Neural progenitor cell (in vitro differentiated cells): ENCODE measurements at regions not wholly inside any gene's neighbourhood (a gene's known extent, or its start where the extent isn't known, plus 50 kb on each side); places are given as distances from the start of the nearest gene placed in this dataset.

Experiments used
- DNase-seq: peaks from one replicate; pipeline ENCODE4 v3.0.0-alpha.2; 2016; ENCODE audit warnings: low spot score
- H2AFZ ChIP-seq: fragments of 200-600 bp; sonication (generic); replicated peaks from 2 replicates; pipeline ENCODE4 v1.6.1; 2016; ENCODE audit warnings: antibody characterized with exemption
- H3F3A ChIP-seq: fragments of 200-600 bp; sonication (generic); 2 replicates; pipeline ENCODE4 v1.6.1; 2016; ENCODE audit warnings: antibody characterized with exemption, low read depth
- H3K27ac ChIP-seq: fragments of 200-600 bp; sonication (generic); 2 replicates; pipeline ENCODE4 v1.5.1; 2016; ENCODE audit warnings: mild to moderate bottlenecking
- H3K27me3 ChIP-seq: fragments of 200-600 bp; sonication (generic); 2 replicates; pipeline ENCODE4 v1.6.1; 2016; ENCODE audit warnings: mild to moderate bottlenecking, moderate library complexity
- H3K36me3 ChIP-seq: fragments of 200-600 bp; sonication (generic); 2 replicates; pipeline ENCODE4 v1.5.1; 2016
- H3K4me1 ChIP-seq: fragments of 200-600 bp; sonication (generic); 2 replicates; pipeline ENCODE4 v1.6.1; 2016; ENCODE audit warnings: mixed run types
- H3K4me2 ChIP-seq: fragments of 200-600 bp; sonication (generic); 2 replicates; pipeline ENCODE4 v1.6.1; 2016
- H3K4me3 ChIP-seq: fragments of 200-600 bp; sonication (generic); 2 replicates; pipeline ENCODE4 v1.5.1; 2016
- H3K79me2 ChIP-seq: fragments of 200-600 bp; sonication (generic); 2 replicates; pipeline ENCODE4 v1.6.1; 2016; ENCODE audit warnings: low read depth
- H3K9ac ChIP-seq: fragments of 200-600 bp; sonication (generic); 2 replicates; pipeline ENCODE4 v1.6.1; 2016
- H3K9me3 ChIP-seq: fragments of 200-600 bp; sonication (generic); 2 replicates; pipeline ENCODE4 v1.5.1; 2016; ENCODE audit warnings: low read depth
- H4K20me1 ChIP-seq: fragments of 200-600 bp; sonication (generic); 2 replicates; pipeline ENCODE4 v1.6.1; 2016; ENCODE audit warnings: low read depth
- H3K27ac Mint-ChIP-seq: 3 replicates; pipeline ENCODE4 v1.8.0; 2021; ENCODE audit warnings: mixed read lengths
- H3K27me3 Mint-ChIP-seq: 2 replicates; pipeline ENCODE4 v1.8.0; 2022; ENCODE audit warnings: low read depth, mild to moderate bottlenecking, inconsistent platforms, moderate library complexity, mixed read lengths; ENCODE audit not compliant: insufficient read depth
- H3K36me3 Mint-ChIP-seq: 3 replicates; pipeline ENCODE4 v1.8.0; 2021; ENCODE audit warnings: mixed read lengths
- H3K4me1 Mint-ChIP-seq: 3 replicates; pipeline ENCODE4 v1.8.0; 2021; ENCODE audit warnings: mixed read lengths
- H3K4me3 Mint-ChIP-seq: 3 replicates; pipeline ENCODE4 v1.8.0; 2021; ENCODE audit warnings: mild to moderate bottlenecking, moderate library complexity, mixed read lengths
- H3K9me3 Mint-ChIP-seq: 3 replicates; pipeline ENCODE4 v1.8.0; 2020; ENCODE audit warnings: mixed read lengths
- EZH2 ChIP-seq: fragments of 200-600 bp; sonication (generic); IDR thresholded peaks from 2 replicates; pipeline ENCODE4 v1.6.1; 2017; ENCODE audit warnings: antibody characterized with exemption, mild to moderate bottlenecking, moderate library complexity
- EZH2phosphoT487 ChIP-seq: fragments of 200-600 bp; sonication (generic); IDR thresholded peaks from 2 replicates; pipeline ENCODE4 v1.6.1; 2017; ENCODE audit warnings: antibody characterized with exemption
- TF ChIP-seq, protein P1 (sequence below): fragments of 200-600 bp; sonication (generic); IDR thresholded peaks from 2 replicates; pipeline ENCODE4 v1.5.1; 2017; ENCODE audit warnings: antibody characterized with exemption, mild to moderate bottlenecking

DNA sequence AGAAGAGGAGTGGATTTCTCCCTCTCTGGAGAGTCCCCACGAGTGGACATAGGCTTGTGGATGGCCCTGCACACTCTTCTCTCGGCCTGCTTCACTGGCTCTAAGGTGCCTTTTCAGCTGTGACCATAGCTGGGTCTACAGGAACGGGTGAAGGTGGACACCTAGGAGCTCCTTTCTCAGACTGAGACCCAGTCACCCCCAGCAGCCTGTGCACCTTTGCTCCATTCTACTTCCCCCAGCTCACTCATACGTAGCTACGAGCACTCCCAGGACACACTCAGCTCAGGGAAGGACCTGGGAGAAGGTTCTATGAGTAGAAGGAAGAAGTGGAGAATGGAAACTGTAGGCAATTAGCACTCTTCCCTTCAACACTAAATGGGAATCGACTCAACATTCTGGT is 272.0 kb upstream of the KLF6 start:
- no peak overlapping the region for H3K4me3 ChIP-seq
- no peaks in the 10 kb centered on the region for H3K4me1 ChIP-seq
- Mint-ChIP-seq H3K4me3 (no peak overlapping the region), H3K27me3 (no peaks in the 10 kb centered on the region), H3K27ac (no peak overlapping the region), H3K36me3 (no peaks in the 10 kb centered on the region), H3K9me3 (peaks cover 2% of the 10 kb centered on the region), H3K4me1 (no peaks in the 10 kb centered on the region)
- no peaks in the 10 kb centered on the region for H3K9me3 ChIP-seq
- TF ChIP-seq, protein P1, sequence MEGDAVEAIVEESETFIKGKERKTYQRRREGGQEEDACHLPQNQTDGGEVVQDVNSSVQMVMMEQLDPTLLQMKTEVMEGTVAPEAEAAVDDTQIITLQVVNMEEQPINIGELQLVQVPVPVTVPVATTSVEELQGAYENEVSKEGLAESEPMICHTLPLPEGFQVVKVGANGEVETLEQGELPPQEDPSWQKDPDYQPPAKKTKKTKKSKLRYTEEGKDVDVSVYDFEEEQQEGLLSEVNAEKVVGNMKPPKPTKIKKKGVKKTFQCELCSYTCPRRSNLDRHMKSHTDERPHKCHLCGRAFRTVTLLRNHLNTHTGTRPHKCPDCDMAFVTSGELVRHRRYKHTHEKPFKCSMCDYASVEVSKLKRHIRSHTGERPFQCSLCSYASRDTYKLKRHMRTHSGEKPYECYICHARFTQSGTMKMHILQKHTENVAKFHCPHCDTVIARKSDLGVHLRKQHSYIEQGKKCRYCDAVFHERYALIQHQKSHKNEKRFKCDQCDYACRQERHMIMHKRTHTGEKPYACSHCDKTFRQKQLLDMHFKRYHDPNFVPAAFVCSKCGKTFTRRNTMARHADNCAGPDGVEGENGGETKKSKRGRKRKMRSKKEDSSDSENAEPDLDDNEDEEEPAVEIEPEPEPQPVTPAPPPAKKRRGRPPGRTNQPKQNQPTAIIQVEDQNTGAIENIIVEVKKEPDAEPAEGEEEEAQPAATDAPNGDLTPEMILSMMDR: no peak
- TF ChIP-seq EZH2 (no peak), EZH2phosphoT487 (no peak)
- H4K20me1 ChIP-seq: no peaks in the 10 kb centered on the region
- no peaks in the 10 kb centered on the region for H3K36me3 ChIP-seq
- H2AFZ ChIP-seq: no peak overlapping the region
- H3K4me2 ChIP-seq: no peak overlapping the region
- no peaks in the 10 kb centered on the region for H3K27me3 ChIP-seq
- no peak overlapping the region for H3K9ac ChIP-seq
- H3K79me2 ChIP-seq: no peaks in the 10 kb centered on the region
- H3K27ac ChIP-seq: no peak overlapping the region
- no peaks in the 10 kb centered on the region for H3F3A ChIP-seq
- no peak for DNase-seq

DNA sequence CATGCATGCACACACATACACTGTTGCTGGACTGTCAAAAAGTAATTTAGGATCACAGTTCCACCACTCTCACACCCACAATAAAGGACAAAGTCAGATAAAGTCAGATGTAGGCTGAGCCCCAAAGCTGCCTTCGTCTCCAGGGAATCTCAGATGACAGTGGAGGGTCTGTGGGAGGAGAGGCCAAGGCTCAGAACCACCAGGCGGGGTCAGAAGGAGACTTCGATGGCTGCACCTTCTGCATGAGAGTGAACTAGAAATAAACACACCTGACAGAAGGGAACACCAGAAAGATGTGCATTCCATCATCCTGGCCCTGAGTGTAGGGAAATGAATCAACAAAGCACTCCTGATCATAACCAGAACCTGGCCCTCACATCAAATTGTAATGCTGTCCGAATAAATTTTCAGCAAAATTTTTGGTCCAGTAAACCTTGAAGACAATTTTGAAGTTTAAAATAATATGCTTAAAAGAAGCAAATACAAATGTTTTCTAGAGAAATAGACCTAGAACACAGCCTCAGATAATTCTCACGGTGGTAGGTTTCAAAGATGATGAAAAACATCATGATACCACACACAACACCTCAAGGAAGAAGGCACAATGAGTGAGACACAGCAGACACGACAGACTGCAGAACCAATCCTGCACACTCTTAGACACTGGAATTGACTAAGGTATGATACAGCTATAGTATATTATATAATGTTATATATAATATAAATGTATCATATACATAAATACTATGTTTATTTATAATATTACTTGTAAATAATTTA is 269.8 kb upstream of the KLF6 start:
- no peak overlapping the region for H3K27ac Mint-ChIP-seq
- Histone ChIP-seq H3F3A (no peaks in the 10 kb centered on the region), H3K27ac (no peak overlapping the region), H3K4me1 (no peaks in the 10 kb centered on the region), H3K9me3 (no peaks in the 10 kb centered on the region), H3K27me3 (no peaks in the 10 kb centered on the region), H3K4me3 (no peak overlapping the region), H3K4me2 (no peak overlapping the region), H4K20me1 (no peaks in the 10 kb centered on the region), H3K36me3 (no peaks in the 10 kb centered on the region), H3K79me2 (no peaks in the 10 kb centered on the region), H3K9ac (no peak overlapping the region), H2AFZ (no peak overlapping the region)
- peaks cover 2% of the 10 kb centered on the region for H3K9me3 Mint-ChIP-seq
- no peak overlapping the region for H3K4me3 Mint-ChIP-seq
- H3K27me3 Mint-ChIP-seq: peaks cover 3% of the 10 kb centered on the region
- H3K36me3 Mint-ChIP-seq: no peaks in the 10 kb centered on the region
- TF ChIP-seq, protein P1: no peak
- TF ChIP-seq EZH2phosphoT487 (no peak), EZH2 (no peak)
- no peaks in the 10 kb centered on the region for H3K4me1 Mint-ChIP-seq
- DNase-seq: no peak

DNA sequence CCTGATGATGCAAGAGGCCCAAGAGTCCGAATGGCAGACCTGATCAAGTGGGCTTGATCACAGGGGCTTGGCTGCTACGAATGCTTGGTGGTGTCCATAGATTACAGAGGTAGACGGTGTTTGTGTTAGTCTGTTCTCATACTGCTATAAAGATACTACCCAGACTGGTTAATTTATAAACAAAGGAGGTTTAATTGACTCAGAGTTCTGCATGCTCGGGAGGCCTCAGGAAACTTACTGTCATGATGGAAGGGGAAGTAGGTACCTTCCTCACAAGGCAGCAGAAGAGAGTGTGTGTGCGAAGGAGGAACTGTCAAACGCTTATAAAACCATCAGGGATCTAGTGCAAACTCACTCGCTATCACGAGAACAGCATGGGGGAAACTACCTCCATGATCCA is 268.9 kb upstream of the KLF6 start:
- Mint-ChIP-seq H3K9me3 (peaks cover 2% of the 10 kb centered on the region), H3K27me3 (peaks cover 3% of the 10 kb centered on the region), H3K4me3 (no peak overlapping the region), H3K27ac (no peak overlapping the region), H3K36me3 (no peaks in the 10 kb centered on the region), H3K4me1 (peaks cover 2% of the 10 kb centered on the region)
- H3K9me3 ChIP-seq: no peaks in the 10 kb centered on the region
- no peak overlapping the region for H3K4me2 ChIP-seq
- H3K27ac ChIP-seq: no peak overlapping the region
- no peaks in the 10 kb centered on the region for H4K20me1 ChIP-seq
- H3K4me3 ChIP-seq: no peak overlapping the region
- no peaks in the 10 kb centered on the region for H3K79me2 ChIP-seq
- no peaks in the 10 kb centered on the region for H3F3A ChIP-seq
- no peaks in the 10 kb centered on the region for H3K27me3 ChIP-seq
- H3K4me1 ChIP-seq: no peaks in the 10 kb centered on the region
- no peak overlapping the region for H3K9ac ChIP-seq
- no peak for DNase-seq
- no peak for TF ChIP-seq EZH2
- no peak for TF ChIP-seq EZH2phosphoT487
- TF ChIP-seq, protein P1: no peak
- no peaks in the 10 kb centered on the region for H3K36me3 ChIP-seq
- no peak overlapping the region for H2AFZ ChIP-seq
